NCI-H1694 treated with DMSO at 0.1 percent for 48 hours (cell line): ENCODE measurements at regions not wholly inside any gene's neighbourhood (a gene's known extent, or its start where the extent isn't known, plus 50 kb on each side); places are given as distances from the start of the nearest gene placed in this dataset.
A peak's percentile ranks its signal among the peaks of the same experiment; 100 is the strongest.
"Not testable (repeated sequence)": the region's sequence is repeated elsewhere in the genome, so short reads cannot be mapped to it uniquely, and the experiment has no call there.

Experiments used
- DNase-seq: peaks from one replicate; lab custom pipeline; 2025; lab: John Stamatoyannopoulos, UW

DNA sequence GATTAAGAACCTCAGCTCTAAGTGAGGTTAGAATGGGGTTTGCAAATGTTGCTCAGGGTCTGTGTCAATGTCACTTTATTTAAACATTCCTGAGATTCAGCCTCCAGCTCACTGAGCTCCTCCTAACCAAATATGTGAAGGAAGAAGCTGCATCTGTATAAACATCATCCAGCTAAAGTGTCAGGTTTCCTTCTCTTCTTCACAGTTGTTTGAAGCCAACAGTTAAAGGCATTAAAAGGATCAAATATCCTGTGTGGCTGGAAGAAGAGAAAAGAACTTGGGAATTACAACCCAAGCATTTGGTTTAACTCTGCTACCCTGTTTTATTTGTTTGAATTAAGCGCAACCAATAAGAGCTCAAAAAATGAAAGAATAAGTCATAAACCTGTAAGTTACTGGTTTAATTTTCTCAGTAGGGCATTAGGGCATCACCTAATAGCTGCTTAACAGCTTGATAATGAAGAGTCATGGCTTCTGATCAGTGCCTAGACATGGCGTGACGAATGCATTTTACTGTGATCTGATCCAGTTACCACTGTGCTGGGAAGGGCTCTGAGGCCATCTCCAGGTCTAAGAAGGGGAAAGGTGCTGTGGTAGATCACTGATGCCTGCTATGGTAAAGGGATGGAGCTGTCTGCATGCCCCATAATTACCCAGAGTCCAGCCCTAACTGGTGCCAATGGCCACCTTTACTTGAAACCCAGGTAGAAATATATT lies 165.7 kb upstream of the TSC22D2 start:
- DNase-seq: no peak

DNA sequence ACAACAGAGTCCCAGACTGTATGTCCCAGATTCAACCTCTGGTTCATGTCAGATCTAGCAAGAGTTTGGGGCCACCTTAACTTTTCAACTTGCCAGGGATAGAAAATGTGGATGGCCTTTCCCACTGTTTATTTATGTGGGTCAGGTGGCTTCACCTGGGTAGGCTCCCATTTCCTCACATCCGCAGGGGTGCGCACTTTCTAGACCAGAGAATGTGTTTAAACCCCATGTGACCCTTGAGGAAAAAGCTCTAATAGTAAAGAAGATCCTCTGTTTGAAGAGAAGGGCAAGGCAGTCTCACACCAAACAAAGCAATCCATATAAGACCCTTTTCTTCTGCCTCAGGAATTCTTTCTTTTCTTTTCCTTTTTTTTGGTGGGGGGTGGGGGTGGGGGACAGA lies 167.2 kb upstream of the TSC22D2 start:
- DNase-seq: no peak

DNA sequence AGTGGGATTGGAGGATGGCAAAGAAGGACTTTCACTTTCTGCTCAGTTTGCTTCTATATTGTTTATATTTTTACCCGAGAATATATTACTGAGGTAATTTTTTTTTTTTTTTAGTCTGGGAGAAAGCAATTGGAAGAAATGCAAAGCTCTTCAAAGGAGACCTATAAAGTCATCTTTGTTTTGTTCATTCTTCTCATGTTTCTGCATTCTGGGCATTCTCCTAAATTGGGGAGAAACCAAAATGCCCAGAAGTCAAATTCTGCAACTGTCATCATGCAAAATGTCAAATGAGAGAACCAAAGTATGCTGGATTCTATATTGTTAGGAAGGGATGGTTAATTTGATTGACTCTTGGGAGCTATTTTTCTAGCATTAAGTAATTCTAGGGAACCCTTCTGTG lies 168.3 kb upstream of the TSC22D2 start:
- DNase-seq: no peak

DNA sequence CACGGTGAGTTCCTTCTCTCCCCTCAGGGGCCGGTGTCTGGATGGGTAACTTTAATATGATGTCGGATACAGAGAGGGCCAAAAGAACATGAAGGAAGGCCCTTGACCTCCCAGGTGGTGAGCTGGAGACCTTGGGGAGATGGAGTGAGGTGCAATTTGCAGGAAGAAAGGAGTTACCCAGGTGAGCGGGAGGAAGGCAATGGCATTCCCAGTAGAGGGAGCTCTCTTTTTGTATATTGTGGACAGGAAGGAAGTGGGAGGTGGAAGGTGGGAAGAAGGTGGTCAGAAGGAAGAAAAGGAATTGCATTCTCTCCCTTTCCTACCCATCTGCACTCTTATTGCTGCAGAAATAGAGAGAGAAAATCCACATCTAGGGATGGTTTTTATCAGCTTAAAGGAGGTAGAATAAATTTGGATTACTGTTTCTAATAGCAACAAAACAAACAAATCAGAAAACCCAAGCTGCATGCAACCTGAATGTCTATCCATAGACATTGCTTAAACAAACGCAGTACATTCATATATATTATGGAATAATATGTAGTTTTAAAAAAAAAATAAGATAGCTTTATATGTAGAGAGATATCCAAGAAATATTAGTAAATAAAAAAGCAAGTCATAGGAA lies 169.0 kb upstream of the TSC22D2 start:
- DNase-seq: peak; percentile 35

DNA sequence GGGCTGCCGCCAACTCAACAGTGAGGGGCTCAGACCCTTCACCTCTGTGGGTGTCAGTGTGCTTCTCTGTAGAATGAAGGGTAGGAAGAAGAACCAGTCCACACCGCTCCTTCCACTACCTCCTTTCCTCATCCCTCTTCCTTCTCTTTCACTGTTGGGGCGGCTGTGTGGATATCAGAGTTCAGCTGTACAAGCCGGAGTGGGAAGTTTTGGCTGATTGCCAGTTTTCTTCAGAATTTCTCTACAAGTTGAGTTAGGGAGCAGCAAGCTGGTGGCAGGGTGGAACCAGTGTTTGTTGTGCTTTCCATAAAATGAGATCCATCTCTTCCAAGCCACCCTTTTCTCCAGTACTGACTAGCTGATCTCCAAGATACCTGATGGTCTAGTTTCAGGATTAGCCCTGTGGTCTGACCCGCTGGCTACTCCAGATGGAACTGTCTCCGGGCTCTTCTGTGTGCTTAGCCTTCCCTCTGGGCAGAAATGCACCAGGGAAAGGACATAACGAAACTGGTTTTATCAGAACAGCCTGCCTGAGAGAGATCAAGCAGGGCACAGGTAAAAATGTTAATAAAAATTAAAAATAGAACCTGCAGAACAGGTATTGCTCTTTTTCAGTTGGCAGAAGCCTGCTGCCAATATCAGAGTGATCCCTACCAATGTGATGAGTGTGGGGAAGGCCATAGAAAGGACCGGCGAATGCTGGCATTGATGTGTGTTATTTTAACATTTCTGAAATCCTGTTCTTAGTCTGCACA lies 169.9 kb upstream of the TSC22D2 start:
- DNase-seq: no peak

DNA sequence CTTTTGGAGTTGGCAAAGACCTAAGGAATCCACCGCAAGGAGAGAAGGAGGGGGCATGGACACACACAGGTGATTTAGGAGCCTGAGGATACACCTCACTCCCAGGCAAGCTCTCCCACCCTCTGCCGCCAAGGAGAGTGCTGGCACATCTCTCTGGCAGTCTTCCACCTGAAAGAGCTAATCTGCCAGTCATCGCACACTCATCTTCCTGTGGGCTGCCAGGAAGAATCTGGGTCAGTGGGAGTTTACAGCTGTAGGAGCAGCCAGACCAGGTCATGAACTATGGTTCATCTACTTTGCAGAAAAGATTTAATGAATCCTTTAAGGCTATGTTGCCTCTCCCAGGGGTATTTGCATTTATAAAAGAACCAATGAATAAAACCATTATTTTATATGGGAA lies 170.6 kb upstream of the TSC22D2 start:
- no peak for DNase-seq

DNA sequence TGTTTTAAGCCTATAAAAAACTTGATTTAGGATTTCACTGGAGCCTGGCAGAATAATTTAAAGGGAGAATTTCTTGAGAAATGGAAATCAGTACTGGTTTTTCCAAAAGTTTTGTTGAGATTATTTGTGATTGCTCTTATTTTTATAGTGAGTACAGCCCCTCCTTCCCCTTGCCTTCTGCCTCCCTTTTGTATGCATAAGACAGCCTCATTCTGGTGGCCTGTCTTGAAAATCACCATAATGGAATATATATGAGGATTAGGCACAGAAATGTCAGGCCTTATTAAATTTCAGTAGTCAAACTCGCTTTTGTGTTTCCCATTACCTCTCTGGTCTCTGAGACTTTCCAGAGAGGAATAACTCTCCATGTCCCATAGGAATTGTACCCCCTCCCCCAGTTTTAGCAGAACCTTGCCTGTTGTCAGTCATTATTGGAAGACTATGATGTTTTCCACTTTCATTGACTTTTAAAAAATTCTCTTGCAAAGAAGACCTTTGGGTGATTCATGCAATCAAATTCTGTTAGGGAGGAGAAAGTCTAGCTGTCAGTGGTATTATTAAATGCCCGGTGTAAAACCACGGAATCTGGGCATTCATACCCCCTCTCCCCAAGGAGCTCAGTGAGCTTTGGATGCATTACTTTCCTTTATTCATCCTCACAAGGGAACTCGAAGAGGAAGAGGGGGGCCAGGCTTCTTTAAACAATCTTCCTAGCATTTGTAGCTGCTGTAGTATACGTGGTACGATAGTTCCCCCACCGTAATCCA lies 171.6 kb upstream of the TSC22D2 start:
- DNase-seq: no peak

DNA sequence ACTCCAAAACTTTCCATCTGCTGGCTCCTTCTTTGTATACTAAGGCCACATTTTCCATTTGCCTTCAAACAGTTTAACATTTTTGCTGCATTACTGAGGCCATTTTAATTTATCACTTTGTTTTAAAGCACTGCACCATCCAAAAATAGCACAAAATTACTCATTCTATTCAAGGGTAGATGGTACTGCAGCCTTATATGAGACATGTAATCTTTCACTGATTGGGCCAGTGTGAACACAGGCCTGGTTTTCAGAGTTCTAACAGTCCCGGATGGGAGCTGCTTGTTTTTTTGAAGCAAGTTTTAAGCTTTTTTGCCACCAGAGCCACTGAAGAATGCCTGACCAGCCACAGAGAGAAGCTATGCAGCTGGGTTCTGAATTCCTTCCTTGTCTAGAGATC lies 172.3 kb upstream of the TSC22D2 start:
- no peak for DNase-seq

DNA sequence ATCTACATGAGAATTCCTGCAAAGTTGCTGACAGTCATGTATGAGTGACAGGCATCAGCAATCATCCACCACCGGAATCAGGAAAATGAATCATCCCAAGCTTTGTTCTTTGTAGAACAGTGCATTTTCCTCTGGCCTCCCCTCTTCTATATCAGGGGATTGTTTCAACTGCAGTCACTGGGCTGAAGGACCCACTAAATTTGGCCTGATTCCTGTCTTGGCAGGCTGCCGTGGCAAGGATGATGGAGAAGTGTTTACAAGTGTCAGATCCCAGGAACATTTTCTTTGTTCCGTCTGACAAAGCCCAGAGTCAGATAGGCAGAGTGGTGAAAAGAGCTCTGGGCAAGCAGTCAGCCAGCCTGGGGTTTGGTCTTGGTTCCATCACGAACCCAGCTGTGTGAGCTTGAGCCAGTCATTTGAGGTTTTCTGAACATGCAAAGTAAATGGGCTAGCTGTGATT lies 175.1 kb upstream of the TSC22D2 start:
- DNase-seq: no peak

DNA sequence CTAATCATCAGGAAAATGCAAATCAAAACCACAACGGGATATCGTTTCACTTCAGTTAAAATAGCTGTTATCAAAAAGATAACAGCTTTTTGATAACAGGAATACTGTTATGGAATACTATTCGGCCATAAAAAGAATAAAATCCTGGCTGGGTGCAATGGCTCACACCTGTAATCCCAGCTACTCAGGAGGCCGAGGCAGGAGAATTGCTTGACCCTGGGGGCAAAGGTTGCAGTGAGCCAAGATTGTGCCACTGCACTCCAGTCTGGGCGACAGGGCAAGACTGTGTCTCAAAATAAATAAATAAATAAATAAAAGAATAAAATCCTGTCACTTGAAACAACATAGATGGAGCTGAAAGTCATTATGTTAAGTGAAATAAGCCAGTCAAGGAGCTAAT lies 178.1 kb upstream of the TSC22D2 start:
- no peak for DNase-seq

DNA sequence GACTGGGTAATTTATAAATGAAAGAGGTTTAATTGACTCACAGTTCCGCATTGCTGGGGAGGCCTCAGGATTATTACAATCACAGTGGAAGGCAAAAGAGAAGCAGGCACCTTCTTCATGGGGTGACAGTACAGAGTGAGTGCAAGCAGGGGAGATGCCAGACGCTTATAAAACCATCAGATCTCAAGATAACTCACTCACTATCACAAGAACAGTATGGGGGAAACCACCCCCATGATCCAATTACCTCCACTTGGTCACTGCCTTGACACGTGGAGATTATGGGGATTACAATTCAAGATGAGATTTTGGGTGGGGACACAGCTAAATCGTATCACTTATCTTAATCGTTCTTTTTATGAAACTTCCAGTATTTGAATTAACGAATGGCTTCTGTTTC lies 179.5 kb upstream of the TSC22D2 start:
- DNase-seq: not testable (repeated sequence)

DNA sequence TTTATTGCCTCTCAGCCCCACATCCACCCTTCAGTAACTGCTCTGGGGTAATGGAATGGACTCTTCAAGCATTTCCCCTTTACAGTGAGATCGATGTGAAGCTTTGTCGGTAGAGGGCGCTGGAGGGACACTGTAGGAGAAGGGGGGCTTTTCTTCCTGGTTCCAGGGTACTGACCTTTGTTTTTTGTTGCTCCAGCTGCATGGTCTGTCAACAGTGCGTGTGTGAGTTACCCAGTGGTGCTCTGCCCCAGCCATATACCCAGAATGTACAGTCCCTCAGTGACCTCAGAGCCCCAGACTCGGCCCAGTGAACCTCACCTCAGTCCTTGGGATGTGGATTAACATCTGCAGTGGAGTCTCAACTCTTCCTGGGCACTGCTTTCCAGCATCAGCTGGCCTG lies 180.3 kb upstream of the TSC22D2 start:
- peak; percentile 22 for DNase-seq

DNA sequence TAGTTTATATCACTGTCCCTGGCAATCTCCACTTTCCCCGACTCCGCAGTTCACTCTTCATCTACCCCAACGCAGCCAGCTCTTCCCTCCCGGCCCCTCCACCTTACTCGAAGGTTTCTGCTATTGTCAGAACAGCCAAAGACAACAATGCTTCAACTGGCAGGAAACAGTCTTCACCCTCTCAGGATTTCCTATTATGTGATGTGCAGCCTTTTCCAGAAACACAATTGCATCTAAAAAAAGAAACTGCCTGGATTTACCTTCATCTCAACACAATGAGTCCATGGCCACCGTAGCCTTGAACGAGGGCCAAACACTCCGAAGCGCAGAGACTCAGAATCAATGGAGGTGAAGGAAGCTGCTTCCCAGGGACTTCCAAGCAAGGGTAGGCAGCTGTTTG lies 182.1 kb upstream of the TSC22D2 start:
- DNase-seq: no peak

DNA sequence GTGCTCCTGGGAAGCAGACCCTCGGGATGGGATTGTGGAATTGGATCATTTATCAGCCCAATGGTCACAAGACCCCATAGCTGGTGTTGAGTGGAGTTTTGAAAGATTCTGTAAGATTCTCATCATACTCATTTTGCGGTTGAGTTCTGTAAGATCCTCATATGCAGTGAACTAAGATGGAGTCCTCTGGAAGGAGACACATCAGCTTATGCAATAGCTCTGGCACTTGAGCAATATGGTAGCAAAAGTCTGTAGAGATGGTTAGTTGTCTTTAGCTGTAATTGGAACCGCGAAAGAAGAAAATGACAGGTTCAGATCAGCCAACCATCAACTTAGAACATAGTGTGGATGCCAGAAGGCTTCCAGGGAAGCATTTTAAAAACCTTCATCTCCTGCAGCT lies 184.5 kb upstream of the TSC22D2 start:
- no peak for DNase-seq

DNA sequence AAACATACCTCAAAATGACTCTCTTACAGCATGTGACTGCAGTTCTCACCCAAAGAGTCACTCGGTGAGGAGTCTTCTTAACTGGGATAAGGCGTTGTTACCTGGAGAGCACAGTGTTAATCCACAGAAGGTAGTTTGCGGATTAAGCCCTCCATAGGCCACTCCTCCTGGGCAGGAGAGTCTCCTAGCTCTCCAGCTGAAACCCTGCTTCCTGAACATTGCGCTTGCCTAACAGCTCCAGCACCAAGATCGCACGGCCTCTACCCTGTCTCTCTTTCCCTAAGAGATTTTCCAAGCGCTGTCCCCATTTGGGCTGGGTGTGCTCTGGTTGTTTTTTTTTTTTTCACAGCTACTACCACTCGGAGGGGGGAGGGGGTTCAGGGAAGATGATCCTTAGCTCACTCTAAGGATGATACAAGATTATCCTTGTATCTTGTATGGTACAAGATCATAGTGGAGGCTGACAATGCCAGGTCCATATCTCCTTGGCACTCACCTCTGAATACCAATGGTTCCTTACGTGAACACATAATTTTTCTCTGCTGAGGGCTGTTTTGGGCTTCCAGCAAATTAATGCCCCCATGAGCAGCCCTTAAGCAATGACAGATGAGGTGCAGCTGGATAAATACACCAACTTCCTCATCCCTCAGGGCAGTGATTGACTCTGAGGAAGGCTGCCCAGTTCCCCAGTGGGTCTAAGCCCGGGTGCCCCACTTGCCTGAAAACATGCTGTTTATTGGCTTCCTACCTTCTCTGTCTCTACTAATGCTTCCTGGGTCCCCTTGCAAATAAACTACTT lies 185.2 kb upstream of the TSC22D2 start:
- DNase-seq: no peak

DNA sequence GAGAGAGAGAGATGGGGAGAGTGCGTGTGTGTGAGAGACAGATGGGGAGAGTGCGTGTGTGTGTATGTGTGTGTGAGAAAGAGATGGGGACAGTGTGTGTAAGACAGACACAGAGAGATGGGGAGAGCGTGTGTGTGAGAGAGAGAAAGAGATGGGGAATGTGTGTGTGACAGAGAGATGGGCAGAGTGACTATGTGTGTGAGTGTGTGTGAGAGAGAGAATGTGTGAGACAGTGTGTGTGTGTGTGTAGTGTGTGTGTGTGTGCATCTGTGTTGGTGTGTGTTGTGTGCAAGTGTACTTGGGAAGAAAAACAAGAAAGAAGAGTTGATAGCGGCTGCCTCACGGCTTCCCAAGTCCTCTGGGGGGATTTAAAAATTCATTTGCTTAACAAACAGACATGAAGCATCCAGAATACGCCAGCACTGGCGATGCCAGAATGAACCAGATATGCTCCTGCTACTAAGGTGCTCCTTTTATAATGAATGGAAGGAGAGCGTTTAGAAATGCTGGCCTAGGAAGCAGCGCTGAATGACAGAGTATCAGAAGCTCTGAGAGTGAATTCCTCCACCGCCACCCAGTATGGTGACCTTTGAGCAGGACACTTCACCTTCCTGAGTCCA lies 186.1 kb upstream of the TSC22D2 start:
- DNase-seq: no peak

DNA sequence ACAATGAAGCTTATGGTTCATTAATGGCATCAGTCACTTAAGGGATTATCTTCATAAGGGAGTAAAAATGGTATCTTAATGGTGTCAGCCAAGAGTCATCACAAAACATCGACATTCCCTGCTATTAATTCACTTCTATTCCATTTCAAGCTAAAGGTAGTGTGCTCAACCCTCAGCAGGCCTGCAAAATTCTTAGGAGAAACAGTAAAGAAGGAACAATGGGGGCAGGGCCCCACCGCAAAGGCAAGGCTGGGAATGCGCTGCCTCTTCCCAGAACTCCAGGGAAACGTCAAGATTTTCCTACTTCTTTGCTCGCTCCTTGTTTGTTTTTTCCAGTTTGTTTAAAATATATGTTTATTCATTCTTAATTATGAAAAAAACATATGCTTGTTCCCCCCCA lies 187.3 kb upstream of the TSC22D2 start:
- no peak for DNase-seq

DNA sequence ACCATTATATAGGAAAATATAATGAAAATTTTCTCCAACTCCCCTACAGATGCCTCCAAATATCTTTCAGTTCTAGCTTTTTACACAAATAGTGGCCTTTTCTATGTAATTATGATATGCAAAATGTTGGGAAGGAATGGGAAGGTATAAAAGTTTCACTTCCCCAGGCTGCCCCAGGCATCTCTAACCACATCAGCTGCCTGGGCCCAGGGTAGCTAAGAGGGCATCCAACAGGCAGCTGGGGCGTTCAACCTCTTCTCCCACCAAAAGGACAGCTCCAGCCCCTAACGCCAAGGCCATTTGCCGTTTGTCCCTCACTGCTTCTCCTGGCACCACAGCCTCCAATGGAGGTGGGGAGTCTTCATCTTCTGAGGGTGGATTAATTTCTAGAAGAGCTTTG lies 188.1 kb upstream of the TSC22D2 start:
- DNase-seq: no peak

DNA sequence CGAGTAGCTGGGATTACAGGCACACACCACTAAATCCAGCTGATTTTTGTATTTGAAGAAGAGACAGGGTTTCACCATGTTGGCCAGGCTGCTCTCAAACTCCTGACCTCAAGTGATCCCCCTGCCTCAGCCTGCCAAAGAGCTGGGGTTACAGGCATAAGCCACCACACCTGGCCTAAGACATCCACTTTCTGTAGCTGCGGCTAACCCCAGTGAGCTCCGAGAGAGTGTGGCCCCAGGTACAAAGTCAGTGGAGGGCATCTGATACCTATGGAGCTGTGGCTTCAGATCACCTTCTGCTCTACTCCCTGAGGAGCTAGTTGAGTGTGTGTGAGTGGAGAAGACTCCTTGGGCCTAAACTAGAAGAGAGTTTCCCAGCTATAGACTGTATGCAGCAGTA lies 189.3 kb upstream of the TSC22D2 start:
- no peak for DNase-seq

DNA sequence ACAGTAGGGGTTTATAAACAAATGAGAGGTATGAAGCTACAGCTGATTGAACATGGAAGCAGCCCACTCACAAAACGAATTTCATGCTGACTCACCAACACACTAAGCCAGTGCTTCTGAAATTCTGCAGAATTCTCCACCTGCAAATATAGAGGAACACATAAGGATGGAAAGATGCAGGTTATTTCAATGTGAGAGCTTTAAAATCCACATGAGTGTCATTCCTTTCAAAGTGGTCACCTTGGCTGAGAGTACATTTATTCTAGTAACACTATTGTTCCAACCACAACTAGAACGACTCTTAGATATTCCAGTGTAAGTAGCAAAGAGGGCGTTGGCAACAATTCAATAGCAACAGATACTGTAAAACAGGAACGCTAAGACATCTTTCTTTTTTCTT lies 189.9 kb upstream of the TSC22D2 start:
- DNase-seq: no peak

DNA sequence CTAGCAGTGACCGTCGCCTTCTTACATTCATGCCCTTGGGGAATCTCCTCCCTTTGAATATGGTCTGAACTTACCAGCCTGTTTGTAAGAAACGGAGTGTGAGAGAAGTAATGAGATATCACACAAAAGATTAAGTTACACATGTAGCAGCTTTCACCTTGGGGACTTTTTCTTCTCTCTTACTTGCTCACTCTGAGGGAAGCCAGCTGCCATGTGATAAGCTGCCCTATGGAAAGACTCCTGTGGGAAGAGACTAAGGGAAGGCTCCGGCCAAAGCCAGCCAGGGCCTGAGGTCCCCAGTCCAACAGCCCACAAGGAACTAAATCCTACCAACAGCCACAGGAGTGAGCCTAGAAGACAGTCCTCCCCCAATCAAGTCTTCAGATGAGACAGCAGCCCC lies 190.4 kb upstream of the TSC22D2 start:
- no peak for DNase-seq
